B cell (primary cell): ENCODE measurements at regions not wholly inside any gene's neighbourhood (a gene's known extent, or its start where the extent isn't known, plus 50 kb on each side); places are given as distances from the start of the nearest gene placed in this dataset.

ENCODE experiments used
- ATAC-seq: fragments of 200-7000 bp; cut with Tn5 transposase; one replicate; pipeline ENCODE4 v1.10.0; 2021; ENCODE audit warnings: low read depth, mild to moderate bottlenecking, moderate number of reproducible peaks, moderate library complexity
- CTCF ChIA-PET: fragments of 350-600 bp; sonication (Branson Sonifier 250); formaldehyde crosslinking; loops from one replicate; lab custom pipeline; 2021; ENCODE audit warnings: antibody characterized with exemption, inconsistent platforms; lab: Charles Lee
- POLR2A ChIA-PET: fragments of 350-600 bp; sonication (Branson Sonifier 250); formaldehyde crosslinking; loops from one replicate; lab custom pipeline; 2021; ENCODE audit warnings: antibody characterized with exemption; lab: Charles Lee
- DNase-seq: peaks from one replicate; pipeline ENCODE4 v3.0.0; 2013
- H2AFZ ChIP-seq: 2 replicates; pipeline ENCODE4 v1.6.1; 2012; ENCODE audit warnings: mild to moderate bottlenecking, low read depth, low read length; ENCODE audit not compliant: insufficient read depth, poor library complexity, severe bottlenecking
- H3K27ac ChIP-seq, 2 donors: 1 replicate in 1 of 2; 2 replicates in 1 of 2; pipeline ENCODE4 v1.5.1; 2012 to 2013; ENCODE audit warnings: low read length in 2 of 2, mild to moderate bottlenecking in 2 of 2, moderate library complexity in 1 of 2
- H3K27me3 ChIP-seq, 4 experiments: fragments of 200-600 bp in 1 of 4; sonication (generic) in 1 of 4; replicated peaks in 1 of 4; 1 replicate in 2 of 4; 2 replicates in 2 of 4; pipeline versions ENCODE4 v1.6.1 to v1.7.0; 2013 to 2016; ENCODE audit warnings: low read length in 3 of 4, mild to moderate bottlenecking in 2 of 4, mixed read lengths in 1 of 4, moderate library complexity in 1 of 4; ENCODE audit not compliant: insufficient read depth in 4 of 4, control insufficient read depth in 3 of 4; ENCODE audit errors: control extremely low read depth in 1 of 4
- H3K36me3 ChIP-seq, 2 experiments: replicated peaks in 1 of 2; 1 replicate in 1 of 2; 2 replicates in 1 of 2; pipeline versions ENCODE4 v1.6.1 to v1.7.1; 2013; ENCODE audit warnings: low read length in 1 of 2; ENCODE audit not compliant: insufficient read depth in 2 of 2, control insufficient read depth in 1 of 2; ENCODE audit errors: control extremely low read depth in 1 of 2, extremely low read depth in 1 of 2
- H3K4me1 ChIP-seq, 2 donors: fragments of 200-600 bp in 1 of 2; sonication (generic) in 1 of 2; 1 replicate in 1 of 2; 2 replicates in 1 of 2; pipeline versions ENCODE4 v1.5.1 to v1.6.1; 2013 to 2017; ENCODE audit warnings: low read length in 2 of 2; ENCODE audit not compliant: control insufficient read depth in 2 of 2, insufficient read depth in 2 of 2
- H3K4me2 ChIP-seq: replicated peaks from 2 replicates; pipeline ENCODE3; 2012; ENCODE audit warnings: mild to moderate bottlenecking, low read depth, low read length; ENCODE audit not compliant: poor library complexity, severe bottlenecking
- H3K4me3 ChIP-seq, 5 experiments: fragments of 200-600 bp in 1 of 5; sonication (generic) in 1 of 5; 1 replicate in 3 of 5; 2 replicates in 2 of 5; pipeline versions ENCODE4 v1.5.1 to v1.7.0; 2011 to 2016; ENCODE audit warnings: low read length in 4 of 5, mild to moderate bottlenecking in 4 of 5, low read depth in 2 of 5, control low read depth in 1 of 5, moderate library complexity in 1 of 5; ENCODE audit not compliant: insufficient read depth in 1 of 5; ENCODE audit errors: control extremely low read depth in 1 of 5, extremely low read depth in 1 of 5
- H3K79me2 ChIP-seq: fragments of 200-600 bp; sonication (generic); one replicate; pipeline ENCODE4 v1.6.0; 2016; ENCODE audit warnings: low read length; ENCODE audit not compliant: control insufficient read depth, insufficient read depth
- H3K9ac ChIP-seq: fragments of 200-600 bp; sonication (generic); 2 replicates; pipeline ENCODE4 v1.6.1; 2017; ENCODE audit warnings: mild to moderate bottlenecking, low read length, moderate library complexity
- H3K9me3 ChIP-seq, 3 donors: one replicate each; pipeline versions ENCODE4 v1.6.1 to v1.7.1; 2013; ENCODE audit warnings: low read length in 2 of 3; ENCODE audit not compliant: control insufficient read depth in 2 of 3, insufficient read depth in 1 of 3; ENCODE audit errors: control extremely low read depth in 1 of 3
- H4K20me1 ChIP-seq: 2 replicates; pipeline ENCODE4 v1.6.0; 2012; ENCODE audit warnings: mild to moderate bottlenecking, low read length; ENCODE audit not compliant: insufficient read depth, control insufficient read depth, poor library complexity, severe bottlenecking
- H3K27ac Mint-ChIP-seq: one replicate; pipeline ENCODE4 v1.8.0; 2021; ENCODE audit warnings: mixed read lengths
- H3K27me3 Mint-ChIP-seq: one replicate; pipeline ENCODE4 v1.8.0; 2021; ENCODE audit warnings: mixed read lengths
- H3K4me1 Mint-ChIP-seq: one replicate; pipeline ENCODE4 v1.8.0; 2021; ENCODE audit warnings: mixed read lengths
- H3K4me3 Mint-ChIP-seq: one replicate; pipeline ENCODE4 v1.8.0; 2021; ENCODE audit warnings: mixed read lengths
- H3K9me3 Mint-ChIP-seq: one replicate; pipeline ENCODE4 v1.8.0; 2022; ENCODE audit warnings: mixed read lengths; ENCODE audit not compliant: insufficient read depth
- EZH2 ChIP-seq: IDR thresholded peaks from 2 replicates; pipeline ENCODE4 v1.6.1; 2012; ENCODE audit warnings: borderline replicate concordance, low read depth, mild to moderate bottlenecking, moderate library complexity, low read length; ENCODE audit not compliant: insufficient read depth, poor library complexity, severe bottlenecking
- WGBS: methylation state at CpG from one replicate; pipeline ENCODE4 v1.1.5; 2013; ENCODE audit warnings: missing lambda C conversion rate; ENCODE audit not compliant: insufficient coverage; 5-methylcytosine and 5-hydroxymethylcytosine counted together
- intact Hi-C: fragments of 100-400 bp; cut with micrococcal nuclease; formaldehyde crosslinking; loops from one replicate; pipeline ENCODE4 v1.10.0; 2022
- TF ChIP-seq, protein P1 (sequence below): fragments of 200-600 bp; IDR thresholded peaks from one replicate; pipeline ENCODE4 v1.8.0; 2022; ENCODE audit warnings: antibody characterized with exemption, mild to moderate bottlenecking

DNA sequence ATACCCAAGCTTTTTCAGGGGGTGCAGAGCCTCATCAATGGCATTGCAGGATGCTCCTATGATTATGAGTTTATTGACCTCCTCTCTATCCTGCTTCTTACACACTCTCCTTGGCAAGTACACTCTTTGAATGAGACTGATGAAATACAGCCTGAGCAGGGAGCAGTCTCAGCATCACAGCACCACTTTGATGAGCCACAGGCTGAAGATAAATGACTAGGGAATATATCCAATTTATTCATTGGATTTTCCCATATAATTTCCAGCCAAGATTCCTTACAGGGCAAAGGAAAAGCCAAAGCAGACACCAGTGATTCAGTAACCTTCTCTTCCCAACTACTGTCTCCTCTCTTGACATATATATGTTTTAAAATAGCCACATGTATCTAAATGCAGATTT, 79.2 kb downstream of the CASP12 start:
- Histone ChIP-seq H3K9me3 (no peaks in the 10 kb centered on the region), H3K27ac (no peak overlapping the region), H3K27me3 (no peaks in the 10 kb centered on the region), H3K4me1 (no peaks in the 10 kb centered on the region), H3K4me3 (no peak overlapping the region), H3K36me3 (no peaks in the 10 kb centered on the region), H2AFZ (no peak overlapping the region), H3K4me2 (no peak overlapping the region), H3K9ac (no peak overlapping the region), H3K79me2 (no peaks in the 10 kb centered on the region), H4K20me1 (no peaks in the 10 kb centered on the region)
- no peak for TF ChIP-seq EZH2
- TF ChIP-seq, protein P1, sequence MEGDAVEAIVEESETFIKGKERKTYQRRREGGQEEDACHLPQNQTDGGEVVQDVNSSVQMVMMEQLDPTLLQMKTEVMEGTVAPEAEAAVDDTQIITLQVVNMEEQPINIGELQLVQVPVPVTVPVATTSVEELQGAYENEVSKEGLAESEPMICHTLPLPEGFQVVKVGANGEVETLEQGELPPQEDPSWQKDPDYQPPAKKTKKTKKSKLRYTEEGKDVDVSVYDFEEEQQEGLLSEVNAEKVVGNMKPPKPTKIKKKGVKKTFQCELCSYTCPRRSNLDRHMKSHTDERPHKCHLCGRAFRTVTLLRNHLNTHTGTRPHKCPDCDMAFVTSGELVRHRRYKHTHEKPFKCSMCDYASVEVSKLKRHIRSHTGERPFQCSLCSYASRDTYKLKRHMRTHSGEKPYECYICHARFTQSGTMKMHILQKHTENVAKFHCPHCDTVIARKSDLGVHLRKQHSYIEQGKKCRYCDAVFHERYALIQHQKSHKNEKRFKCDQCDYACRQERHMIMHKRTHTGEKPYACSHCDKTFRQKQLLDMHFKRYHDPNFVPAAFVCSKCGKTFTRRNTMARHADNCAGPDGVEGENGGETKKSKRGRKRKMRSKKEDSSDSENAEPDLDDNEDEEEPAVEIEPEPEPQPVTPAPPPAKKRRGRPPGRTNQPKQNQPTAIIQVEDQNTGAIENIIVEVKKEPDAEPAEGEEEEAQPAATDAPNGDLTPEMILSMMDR, result no peak
- H3K4me3 Mint-ChIP-seq, result no peak overlapping the region
- POLR2A ChIA-PET, result no interaction called here
- no peaks in the 10 kb centered on the region for H3K9me3 Mint-ChIP-seq
- H3K27me3 Mint-ChIP-seq, result no peaks in the 10 kb centered on the region
- no peak overlapping the region for H3K27ac Mint-ChIP-seq
- no peak for ATAC-seq
- intact Hi-C loops, result no loop called here
- H3K4me1 Mint-ChIP-seq, result peaks cover 10% of the 10 kb centered on the region
- DNase-seq, result no peak
- CTCF ChIA-PET, result no interaction called here

- DNase-seq (no peak), ATAC-seq (no peak)
- POLR2A ChIA-PET, result no interaction called here
- no peaks in the 10 kb centered on the region for H3K9me3 Mint-ChIP-seq
- 100% methylated on average over 2 of the region's 3 CpGs for WGBS
- peaks cover 5% of the 10 kb centered on the region for H3K4me1 Mint-ChIP-seq
- no peaks in the 10 kb centered on the region for H3K27me3 ChIP-seq
- H2AFZ ChIP-seq, result no peak overlapping the region
- no peaks in the 10 kb centered on the region for H3K4me1 ChIP-seq
- H3K4me3 ChIP-seq, result no peak overlapping the region
- no peaks in the 10 kb centered on the region for H3K79me2 ChIP-seq
- H3K9me3 ChIP-seq, result no peaks in the 10 kb centered on the region
- H3K9ac ChIP-seq, result no peak overlapping the region
- H3K36me3 ChIP-seq, result no peaks in the 10 kb centered on the region
- H4K20me1 ChIP-seq, result no peaks in the 10 kb centered on the region
- intact Hi-C loops, result no loop called here
- H3K27ac ChIP-seq, result no peak overlapping the region
- CTCF ChIA-PET, result no interaction called here
- H3K27ac Mint-ChIP-seq, result no peak overlapping the region
- no peaks in the 10 kb centered on the region for H3K27me3 Mint-ChIP-seq
- H3K4me3 Mint-ChIP-seq, result no peak overlapping the region
- no peak overlapping the region for H3K4me2 ChIP-seq
- TF ChIP-seq, protein P1, result no peak
- TF ChIP-seq EZH2, result no peak
Measured at GRCh38 chr11:104817973-104818372, 80.3 kb downstream of the CASP12 start.
